ENCODE measurements at regions not wholly inside any gene's neighbourhood (a gene's known extent, or its start where the extent isn't known, plus 50 kb on each side); places are given as distances from the start of the nearest gene placed in this dataset.

- TF ChIP-seq ZBTB14 (CRISPR knock-in tag; IDR thresholded peaks at IDR 0.05) (no peak), RFXAP (CRISPR knock-in tag; IDR thresholded peaks at IDR 0.05; ENCODE audit: borderline replicate concordance) (no peak)
Measured at GRCh38 chr17:33871720-33872540, 383.2 kb upstream of the CCL2 start (continued).

- H3K4me2 ChIP-seq (ENCODE audit: low read depth, low read length), result no peak overlapping the region
- no peaks in the 10 kb centered on the region for H3K4me1 ChIP-seq (ENCODE audit: insufficient read depth, low read length)
- no peaks in the 10 kb centered on the region for H4K20me1 ChIP-seq (ENCODE audit: insufficient read depth, low read length)
- FAIRE-seq, result no peak
- POLR2A ChIA-PET, result no interaction called here
- no peak for ATAC-seq
- H3K9ac ChIP-seq (ENCODE audit: insufficient read depth, low read depth, low read length), result no peak overlapping the region
- H3K36me3 ChIP-seq (replicated peaks in 1 of 2; ENCODE audit: control insufficient read depth in 1 of 2, insufficient read depth in 2 of 2, low read length in 2 of 2), result no peaks in the 10 kb centered on the region
- H3K4me3 ChIP-seq (replicated peaks in 1 of 3; ENCODE audit: insufficient read depth in 1 of 3, low read depth in 2 of 3, low read length in 3 of 3), result no peak overlapping the region
- no peaks in the 10 kb centered on the region; a peak in 1 of 5 replicates for H3K27me3 ChIP-seq (ENCODE audit: control insufficient read depth in 1 of 2, insufficient read depth in 2 of 2, low read length in 2 of 2)
- no peak overlapping the region for H3K27ac ChIP-seq (ENCODE audit: extremely low read length, insufficient read depth, low read length)
- H2AFZ ChIP-seq (ENCODE audit: low read length), result no peak overlapping the region
- no TSS peak for BruUV-seq (replicated peaks)
- in situ Hi-C loops (cut with HindIII; ENCODE audit: extremely low pct_ligation_motif_present, low pct_unique_long_range_greater_than_20kb) (no loop called here), intact Hi-C loops (cut with micrococcal nuclease; ENCODE audit: unreplicated experiment) (no loop called here)
- CTCF ChIA-PET (ENCODE audit: low intra/inter-chr PET ratio, low total read pairs), result no interaction called here
- H3K9me3 ChIP-seq (ENCODE audit: low read length), result no peaks in the 10 kb centered on the region
- WGBS (ENCODE audit: low lambda C conversion rate), result 4% methylated on average over 2 of the region's 2 CpGs
- H3K79me2 ChIP-seq (ENCODE audit: insufficient read depth, low read length), result no peaks in the 10 kb centered on the region
- DNase-seq (ENCODE audit: low spot score), result no peak
- TF ChIP-seq HOXA3 (CRISPR knock-in tag; IDR thresholded peaks at IDR 0.05), result no peak
- no peak for TF ChIP-seq ETS1 (CRISPR knock-in tag; IDR thresholded peaks at IDR 0.05)
- TF ChIP-seq CHD2 (IDR thresholded peaks at IDR 0.05; ENCODE audit: low read depth, low read length), result no peak
- no peak for TF ChIP-seq ZNF580 (CRISPR knock-in tag; IDR thresholded peaks at IDR 0.05; ENCODE audit: borderline replicate concordance, low read depth)
- TF ChIP-seq TSC22D2 (CRISPR knock-in tag; IDR thresholded peaks at IDR 0.05; ENCODE audit: borderline replicate concordance), result no peak
- TF ChIP-seq ZNF510 (CRISPR knock-in tag; IDR thresholded peaks at IDR 0.05; ENCODE audit: low read depth), result no peak
- TF ChIP-seq AGO2 (optimal IDR thresholded peaks at IDR 0.05; ENCODE audit: low read depth, low read length), result no peak
- TF ChIP-seq GATA4 (IDR thresholded peaks at IDR 0.05; ENCODE audit: borderline replicate concordance, low read depth), result no peak
- TF ChIP-seq NR2F2 (IDR thresholded peaks at IDR 0.05; ENCODE audit: borderline replicate concordance, low read depth), result no peak
- TF ChIP-seq CREBL2 (CRISPR knock-in tag; IDR thresholded peaks at IDR 0.05; ENCODE audit: borderline replicate concordance), result no peak
- TF ChIP-seq TRAFD1 (CRISPR knock-in tag; IDR thresholded peaks at IDR 0.05; ENCODE audit: borderline replicate concordance), result no peak
- TF ChIP-seq ZNF567 (CRISPR knock-in tag; IDR thresholded peaks at IDR 0.05; ENCODE audit: borderline replicate concordance), result no peak
- TF ChIP-seq ZNF281 (CRISPR knock-in tag; IDR thresholded peaks at IDR 0.05; ENCODE audit: borderline replicate concordance), result no peak
Measured at GRCh38 chr17:33873201-33873617, 381.9 kb upstream of the CCL2 start.

All from HepG2 (cell line).